Activated CD4-positive, alpha-beta T cell treated with anti-CD3 and anti-CD28 coated beads, Interleukin-10, Interleukin-2, amounts not matched to agents 100 ng/mL and 50 ng/mL, durations not matched to agents 16 hours and 8 hours (primary cell): ENCODE measurements at regions not wholly inside any gene's neighbourhood (a gene's known extent, or its start where the extent isn't known, plus 50 kb on each side); places are given as distances from the start of the nearest gene placed in this dataset.
"Not testable (repeated sequence)": the region's sequence is repeated elsewhere in the genome, so short reads cannot be mapped to it uniquely, and the experiment has no call there.

Experiments
- DNase-seq: peaks from one replicate; pipeline ENCODE4 v3.0.0-alpha.2; 2020

GRCh38 chr5:39629946-39630345, 205.2 kb upstream of the DAB2 start:
- no peak for DNase-seq

- DNase-seq: no peak
Measured at GRCh38 chr5:39628348-39628747, 203.6 kb upstream of the DAB2 start.

- DNase-seq: no peak
Measured at GRCh38 chr5:39624890-39625289, 200.1 kb upstream of the DAB2 start.

GRCh38 chr5:39624268-39624886, 199.6 kb upstream of the DAB2 start:
- no peak for DNase-seq

- DNase-seq: no peak
Measured at GRCh38 chr5:39623291-39623865, 198.6 kb upstream of the DAB2 start.

GRCh38 chr5:39622281-39622680, 197.5 kb upstream of the DAB2 start:
- no peak for DNase-seq

GRCh38 chr5:39619168-39619818, 194.5 kb upstream of the DAB2 start:
- no peak for DNase-seq

- no peak for DNase-seq
Measured at GRCh38 chr5:39618391-39618790, 193.6 kb upstream of the DAB2 start.

GRCh38 chr5:39616131-39616530, 191.4 kb upstream of the DAB2 start:
- no peak for DNase-seq

- DNase-seq: not testable (repeated sequence)
Measured at GRCh38 chr5:39611076-39611475, 186.3 kb upstream of the DAB2 start.

- DNase-seq: no peak
Measured at GRCh38 chr5:39608024-39608423, 183.2 kb upstream of the DAB2 start.

GRCh38 chr5:39606591-39606990, 181.8 kb upstream of the DAB2 start:
- no peak for DNase-seq

GRCh38 chr5:39605588-39606575, 181.1 kb upstream of the DAB2 start:
- peak; percentile 24 for DNase-seq

- DNase-seq: no peak
Measured at GRCh38 chr5:39605145-39605544, 180.4 kb upstream of the DAB2 start.

GRCh38 chr5:39604491-39604890, 179.7 kb upstream of the DAB2 start:
- DNase-seq: no peak

GRCh38 chr5:39599721-39600431, 175.1 kb upstream of the DAB2 start:
- DNase-seq: peak; percentile 22

GRCh38 chr5:39598661-39599248, 174.0 kb upstream of the DAB2 start:
- no peak for DNase-seq

- no peak for DNase-seq
Measured at GRCh38 chr5:39588179-39588578, 163.4 kb upstream of the DAB2 start.

- no peak for DNase-seq
Measured at GRCh38 chr5:39587675-39588074, 162.9 kb upstream of the DAB2 start.

- DNase-seq: no peak
Measured at GRCh38 chr5:39586185-39586584, 161.4 kb upstream of the DAB2 start.

GRCh38 chr5:39584927-39585326, 160.1 kb upstream of the DAB2 start:
- DNase-seq: no peak
